Activated T-cell treated with anti-CD3 and anti-CD28 coated beads, Interleukin-2, amount 50 U/mL, for 4 hours (primary cell): ENCODE measurements at regions not wholly inside any gene's neighbourhood (a gene's known extent, or its start where the extent isn't known, plus 50 kb on each side); places are given as distances from the start of the nearest gene placed in this dataset.
"Not testable (repeated sequence)": the region's sequence is repeated elsewhere in the genome, so short reads cannot be mapped to it uniquely, and the experiment has no call there.

ENCODE experiments used
- ATAC-seq, 2 donors: fragments of 200-7000 bp; cut with Tn5 transposase; one replicate each; pipeline ENCODE4 v1.10.0; 2021
- DNase-seq: peaks from one replicate; pipeline ENCODE4 v3.0.0-alpha.2; 2020
- H3K27me3 Mint-ChIP-seq: one replicate; pipeline ENCODE4 v1.8.0; 2021; ENCODE audit warnings: low read depth, mixed read lengths
- H3K36me3 Mint-ChIP-seq: one replicate; pipeline ENCODE4 v1.8.0; 2022; ENCODE audit warnings: mixed read lengths; ENCODE audit not compliant: insufficient read depth
- H3K4me1 Mint-ChIP-seq: one replicate; pipeline ENCODE4 v1.8.0; 2021; ENCODE audit warnings: low read depth, mixed read lengths
- H3K4me3 Mint-ChIP-seq: one replicate; pipeline ENCODE4 v1.8.0; 2021; ENCODE audit warnings: mild to moderate bottlenecking, moderate library complexity, mixed read lengths
- H3K9me3 Mint-ChIP-seq: one replicate; pipeline ENCODE4 v1.8.0; 2021; ENCODE audit warnings: mixed read lengths

DNA sequence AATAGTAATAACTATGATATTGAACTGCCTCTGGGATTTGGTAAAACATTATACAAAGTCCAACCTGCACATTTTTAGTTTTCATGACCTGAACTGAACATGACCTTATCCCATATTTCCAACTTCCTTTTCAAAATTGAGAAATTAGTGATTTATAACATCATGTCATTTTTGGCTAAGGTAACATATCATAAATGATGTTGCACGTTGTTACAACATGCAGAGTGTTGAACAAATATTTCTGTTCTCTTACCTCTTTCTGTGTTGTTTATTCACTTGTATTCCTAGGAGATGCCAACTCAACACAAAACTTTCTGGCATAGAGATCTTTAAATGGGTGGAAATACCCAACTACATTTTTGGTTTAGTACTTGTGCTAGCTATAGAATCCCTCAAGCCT lies 496.0 kb downstream of the SLC6A15 start:
- no peak for DNase-seq
- H3K4me1 Mint-ChIP-seq = no peaks in the 10 kb centered on the region
- H3K9me3 Mint-ChIP-seq = no peaks in the 10 kb centered on the region
- no peaks in the 10 kb centered on the region for H3K27me3 Mint-ChIP-seq
- no peak for ATAC-seq
- no peak overlapping the region for H3K4me3 Mint-ChIP-seq
- no peaks in the 10 kb centered on the region for H3K36me3 Mint-ChIP-seq

DNA sequence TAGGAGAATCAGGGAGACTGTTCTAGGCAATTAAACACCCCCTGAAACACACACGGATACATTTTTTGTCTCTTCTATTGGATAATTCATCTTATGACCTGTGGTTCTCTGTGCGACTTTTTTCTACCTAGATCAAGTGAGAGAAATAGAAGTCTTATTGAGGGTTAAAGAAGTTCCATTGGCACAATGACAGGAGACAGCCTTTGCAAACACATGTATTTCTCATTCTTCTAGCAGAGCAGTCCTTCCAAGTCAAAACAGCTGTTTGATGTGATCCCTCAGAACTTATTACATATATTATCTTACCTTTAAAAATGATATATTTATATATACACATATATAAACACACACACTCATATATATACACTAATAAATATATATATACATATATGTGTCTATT lies 496.7 kb downstream of the SLC6A15 start:
- Mint-ChIP-seq H3K4me3 (no peak overlapping the region), H3K9me3 (no peaks in the 10 kb centered on the region), H3K4me1 (no peaks in the 10 kb centered on the region), H3K36me3 (no peaks in the 10 kb centered on the region), H3K27me3 (no peaks in the 10 kb centered on the region)
- ATAC-seq (no peak), DNase-seq (no peak)

DNA sequence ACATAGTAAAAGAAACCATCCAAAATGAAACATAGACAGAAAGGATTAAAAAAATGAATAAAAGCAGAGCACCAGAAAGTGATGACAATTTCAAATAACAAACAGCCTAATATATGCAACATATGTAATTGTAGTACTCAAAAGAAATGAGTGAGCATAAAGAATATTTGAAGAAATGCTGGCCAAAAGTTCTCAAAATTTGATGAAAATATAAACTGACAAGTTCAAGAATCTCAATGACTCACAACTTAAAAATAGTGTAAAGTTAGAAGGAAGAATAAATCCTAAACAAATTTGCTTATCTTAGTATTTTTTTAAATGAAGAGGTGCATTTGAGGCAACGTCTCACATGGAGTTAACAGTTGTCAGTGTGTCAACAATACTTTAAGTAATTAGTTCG lies 498.9 kb downstream of the SLC6A15 start:
- no peaks in the 10 kb centered on the region for H3K9me3 Mint-ChIP-seq
- no peak for ATAC-seq

DNA sequence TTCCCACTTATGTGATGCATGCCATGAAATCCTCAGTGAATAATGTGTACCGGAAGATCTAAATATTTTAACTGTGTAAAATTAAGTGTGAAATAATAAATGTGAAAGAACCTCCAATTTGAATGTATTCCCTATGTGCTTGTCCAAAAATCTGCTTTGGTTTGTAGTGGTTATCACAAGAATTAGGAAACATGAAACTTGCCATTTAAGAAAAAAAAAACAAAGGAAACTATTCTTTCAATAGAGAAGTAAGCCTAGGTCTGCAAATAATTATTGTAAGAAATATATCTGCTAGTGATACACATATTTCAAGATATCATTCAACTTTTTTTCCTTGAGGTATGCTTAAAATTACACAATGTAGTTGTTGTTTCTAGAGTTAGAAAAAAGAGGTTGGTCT lies 500.4 kb downstream of the SLC6A15 start:
- no peak for DNase-seq
- Mint-ChIP-seq H3K9me3 (no peaks in the 10 kb centered on the region), H3K4me1 (no peaks in the 10 kb centered on the region), H3K4me3 (no peak overlapping the region), H3K27me3 (no peaks in the 10 kb centered on the region), H3K36me3 (no peaks in the 10 kb centered on the region)
- ATAC-seq = no peak

More for the DNA sequence above, 498.9 kb downstream of the SLC6A15 start:
- H3K27me3 Mint-ChIP-seq = no peaks in the 10 kb centered on the region
- no peak overlapping the region for H3K4me3 Mint-ChIP-seq
- DNase-seq = no peak
- no peaks in the 10 kb centered on the region for H3K36me3 Mint-ChIP-seq
- H3K4me1 Mint-ChIP-seq = no peaks in the 10 kb centered on the region

DNA sequence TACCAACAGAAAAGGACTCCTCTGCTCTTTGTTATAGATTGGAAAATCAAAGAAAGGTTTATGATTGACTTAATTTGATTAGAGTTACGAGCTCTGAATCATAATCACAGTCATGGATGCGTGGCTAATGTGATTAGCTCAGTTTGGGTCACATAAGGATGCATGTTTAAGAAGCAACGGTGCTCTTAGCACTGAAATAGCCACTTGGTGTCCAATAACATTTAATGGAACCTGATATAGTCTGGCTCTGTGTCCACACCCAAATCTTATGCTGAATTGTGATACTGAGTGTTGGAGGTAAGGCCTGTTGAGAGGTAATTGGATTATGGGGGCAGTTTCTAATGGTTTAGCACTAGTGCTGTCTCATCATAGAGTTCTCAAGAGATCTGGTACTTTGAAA lies 501.6 kb downstream of the SLC6A15 start:
- Mint-ChIP-seq H3K27me3 (no peaks in the 10 kb centered on the region), H3K4me1 (no peaks in the 10 kb centered on the region), H3K36me3 (no peaks in the 10 kb centered on the region), H3K9me3 (no peaks in the 10 kb centered on the region), H3K4me3 (no peak overlapping the region)
- no peak for ATAC-seq
- DNase-seq = no peak

DNA sequence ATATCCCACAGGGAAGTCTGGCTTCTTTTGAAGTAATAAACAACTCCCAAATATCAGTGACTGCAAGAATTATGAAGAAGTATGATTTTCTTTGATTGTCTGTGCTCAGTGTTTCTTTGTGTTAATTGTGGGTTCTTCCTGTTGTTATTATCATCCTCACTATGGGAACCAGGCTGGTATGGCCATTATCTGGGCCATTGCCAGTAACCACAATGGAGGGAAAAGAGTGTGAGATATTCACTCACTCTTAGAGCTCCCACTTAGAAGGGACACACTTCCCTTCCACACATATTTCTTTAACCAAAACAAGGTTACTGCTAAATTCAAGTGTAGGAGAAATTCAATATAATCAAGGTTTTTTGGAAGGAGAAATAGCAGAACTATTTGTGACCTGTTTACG lies 503.7 kb downstream of the SLC6A15 start:
- Mint-ChIP-seq H3K36me3 (no peaks in the 10 kb centered on the region), H3K4me1 (no peaks in the 10 kb centered on the region), H3K4me3 (no peak overlapping the region), H3K27me3 (no peaks in the 10 kb centered on the region), H3K9me3 (peaks cover 3% of the 10 kb centered on the region)
- ATAC-seq = no peak
- no peak for DNase-seq

DNA sequence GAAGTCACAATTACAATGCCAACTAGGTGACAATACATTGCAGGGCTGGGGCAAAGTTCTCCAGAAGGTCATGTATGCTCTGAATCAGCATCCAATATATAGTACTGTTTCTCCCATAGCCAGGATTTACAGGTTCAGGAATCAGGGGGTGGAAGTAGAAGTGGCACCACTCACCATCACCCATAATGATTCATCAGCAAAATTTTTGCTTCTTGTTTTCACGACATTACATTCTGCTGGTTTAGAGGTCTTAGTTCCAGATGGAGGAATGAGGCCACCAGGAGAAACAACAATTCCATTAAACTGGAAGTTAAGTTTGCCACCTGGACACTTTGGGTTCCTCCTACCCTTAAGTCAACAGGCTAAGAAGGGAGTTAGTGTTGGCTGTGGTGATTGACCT lies 505.9 kb downstream of the SLC6A15 start:
- not testable (repeated sequence) for ATAC-seq, DNase-seq, H3K9me3 Mint-ChIP-seq, H3K36me3 Mint-ChIP-seq, H3K27me3 Mint-ChIP-seq, H3K4me3 Mint-ChIP-seq, H3K4me1 Mint-ChIP-seq

DNA sequence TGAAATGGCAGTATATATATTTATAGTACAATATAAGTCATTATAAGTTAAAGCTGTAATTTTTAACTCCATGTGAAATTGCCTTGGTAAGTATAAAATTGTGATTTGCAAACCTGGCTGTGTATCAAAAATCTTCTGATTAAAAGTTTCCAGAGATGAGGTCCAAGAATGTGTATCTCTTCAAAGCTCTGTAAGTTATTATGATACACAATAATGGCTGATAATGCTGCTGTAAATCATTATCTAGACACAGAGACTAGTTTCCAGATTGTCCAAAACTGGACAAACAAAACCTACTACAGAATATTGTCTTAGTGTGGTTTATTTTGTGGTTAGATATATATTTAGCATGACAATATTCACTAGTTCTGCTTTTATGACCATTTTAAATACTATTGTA lies 514.8 kb downstream of the SLC6A15 start:
- no peak for ATAC-seq
- no peaks in the 10 kb centered on the region for H3K9me3 Mint-ChIP-seq
- no peak for DNase-seq
- H3K36me3 Mint-ChIP-seq = no peaks in the 10 kb centered on the region
- H3K27me3 Mint-ChIP-seq = no peaks in the 10 kb centered on the region
- no peak overlapping the region for H3K4me3 Mint-ChIP-seq
- H3K4me1 Mint-ChIP-seq = no peaks in the 10 kb centered on the region

DNA sequence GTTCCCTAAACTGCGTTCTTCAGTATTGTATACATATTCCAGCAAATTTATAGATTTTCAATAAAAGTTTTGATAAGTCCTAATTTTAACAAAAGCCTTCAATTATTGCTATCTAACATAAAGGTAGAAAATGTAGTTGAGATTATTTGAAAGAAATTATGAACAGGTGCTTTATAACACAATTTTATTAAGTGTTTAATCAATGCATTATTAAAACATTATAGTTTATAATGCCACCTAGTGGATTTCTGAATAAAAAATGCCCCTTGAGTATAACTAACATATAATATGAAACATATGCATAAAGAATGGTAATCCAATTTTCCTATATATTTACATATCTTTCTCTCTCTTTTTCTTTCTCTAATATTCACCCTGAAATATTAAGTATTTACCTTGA lies 515.3 kb downstream of the SLC6A15 start:
- Mint-ChIP-seq H3K4me3 (no peak overlapping the region), H3K27me3 (no peaks in the 10 kb centered on the region)
- no peak for DNase-seq

DNA sequence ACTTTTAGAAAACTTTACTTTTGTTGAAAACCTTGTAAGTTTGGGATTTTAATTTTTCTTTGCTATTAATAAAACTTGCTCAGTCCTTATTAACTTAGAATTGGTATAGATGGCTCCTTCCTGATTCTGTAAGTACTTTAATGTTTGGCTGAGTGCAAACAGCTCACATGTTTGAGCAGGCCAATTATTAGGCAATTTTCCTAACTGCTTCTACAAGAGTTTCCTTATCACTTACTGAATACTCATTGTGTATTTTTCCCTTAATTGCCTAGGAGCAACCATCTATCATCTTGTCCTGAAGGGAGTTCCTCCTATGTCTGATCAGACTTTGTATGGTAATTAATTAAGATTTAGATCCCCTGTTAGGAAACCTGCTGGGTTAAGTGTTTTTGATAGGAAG lies 521.4 kb downstream of the SLC6A15 start:
- not testable (repeated sequence) for H3K36me3 Mint-ChIP-seq, H3K4me1 Mint-ChIP-seq, H3K4me3 Mint-ChIP-seq, H3K9me3 Mint-ChIP-seq, DNase-seq, ATAC-seq, H3K27me3 Mint-ChIP-seq

More for the DNA sequence above, 515.3 kb downstream of the SLC6A15 start:
- ATAC-seq = no peak
- Mint-ChIP-seq H3K36me3 (no peaks in the 10 kb centered on the region), H3K9me3 (no peaks in the 10 kb centered on the region), H3K4me1 (no peaks in the 10 kb centered on the region)

DNA sequence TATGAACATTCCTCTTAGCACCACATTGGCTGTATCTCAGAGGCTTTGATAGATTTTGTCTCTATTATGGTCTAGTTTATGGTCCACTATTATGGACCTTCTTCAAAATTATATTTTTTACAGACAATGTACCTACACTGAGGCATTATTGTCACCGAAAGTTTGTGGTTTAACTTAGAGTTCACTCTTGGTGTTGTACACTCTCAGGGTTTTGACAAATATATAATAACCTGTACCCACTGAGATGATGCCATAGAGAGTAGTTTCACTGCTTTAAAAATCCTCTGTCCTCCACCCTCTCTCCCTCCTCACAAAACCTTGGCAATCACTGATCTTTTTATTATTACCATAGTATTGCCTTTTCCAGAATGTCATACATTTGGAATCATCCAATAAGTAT lies 528.2 kb downstream of the SLC6A15 start:
- no peaks in the 10 kb centered on the region for H3K27me3 Mint-ChIP-seq
- H3K4me3 Mint-ChIP-seq = no peak overlapping the region
- no peaks in the 10 kb centered on the region for H3K36me3 Mint-ChIP-seq
- DNase-seq (no peak), ATAC-seq (no peak)
- H3K9me3 Mint-ChIP-seq = peaks cover 15% of the 10 kb centered on the region
- no peaks in the 10 kb centered on the region for H3K4me1 Mint-ChIP-seq

DNA sequence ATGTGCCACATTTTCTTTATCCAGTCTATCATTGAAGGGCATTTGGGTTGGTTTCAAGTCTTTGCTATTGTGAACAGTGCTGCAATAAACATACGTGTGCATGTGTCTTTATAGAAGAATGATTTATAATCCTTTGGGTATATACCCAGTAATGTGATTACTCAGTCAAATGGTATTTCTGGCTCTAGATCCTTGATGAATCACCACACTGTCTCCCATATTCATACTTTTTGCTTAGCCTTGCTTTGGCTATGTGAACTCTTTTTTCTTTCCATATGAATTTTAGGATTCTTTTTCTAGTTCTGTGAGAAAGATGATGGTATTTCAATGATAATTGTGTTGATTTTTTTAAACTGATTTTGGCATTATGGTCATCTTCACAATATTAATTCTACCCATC lies 530.1 kb downstream of the SLC6A15 start:
- H3K9me3 Mint-ChIP-seq = peaks cover 15% of the 10 kb centered on the region
- not testable (repeated sequence) for H3K4me3 Mint-ChIP-seq, H3K27me3 Mint-ChIP-seq, ATAC-seq, DNase-seq, H3K36me3 Mint-ChIP-seq, H3K4me1 Mint-ChIP-seq

DNA sequence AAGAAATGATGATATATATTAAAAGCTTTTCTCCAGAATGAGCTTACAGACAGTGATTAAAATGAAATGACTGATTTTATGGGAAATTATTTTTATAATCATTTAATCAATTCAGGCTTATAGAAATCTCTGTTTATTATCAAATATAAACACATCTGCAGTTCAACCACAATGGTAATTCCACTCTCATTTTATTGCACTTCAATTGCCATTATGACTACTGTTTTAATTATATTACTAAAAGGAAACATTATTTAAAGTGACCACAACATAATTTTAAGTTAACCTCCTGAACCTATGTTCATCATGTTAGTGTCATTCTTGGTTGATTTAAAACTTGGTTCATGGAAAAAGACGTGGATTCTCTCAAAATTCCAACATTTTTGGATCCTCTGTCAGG lies 536.3 kb downstream of the SLC6A15 start:
- DNase-seq (no peak), ATAC-seq (no peak)
- Mint-ChIP-seq H3K27me3 (no peaks in the 10 kb centered on the region), H3K4me1 (no peaks in the 10 kb centered on the region), H3K36me3 (no peaks in the 10 kb centered on the region), H3K9me3 (peaks cover 3% of the 10 kb centered on the region), H3K4me3 (no peak overlapping the region)

DNA sequence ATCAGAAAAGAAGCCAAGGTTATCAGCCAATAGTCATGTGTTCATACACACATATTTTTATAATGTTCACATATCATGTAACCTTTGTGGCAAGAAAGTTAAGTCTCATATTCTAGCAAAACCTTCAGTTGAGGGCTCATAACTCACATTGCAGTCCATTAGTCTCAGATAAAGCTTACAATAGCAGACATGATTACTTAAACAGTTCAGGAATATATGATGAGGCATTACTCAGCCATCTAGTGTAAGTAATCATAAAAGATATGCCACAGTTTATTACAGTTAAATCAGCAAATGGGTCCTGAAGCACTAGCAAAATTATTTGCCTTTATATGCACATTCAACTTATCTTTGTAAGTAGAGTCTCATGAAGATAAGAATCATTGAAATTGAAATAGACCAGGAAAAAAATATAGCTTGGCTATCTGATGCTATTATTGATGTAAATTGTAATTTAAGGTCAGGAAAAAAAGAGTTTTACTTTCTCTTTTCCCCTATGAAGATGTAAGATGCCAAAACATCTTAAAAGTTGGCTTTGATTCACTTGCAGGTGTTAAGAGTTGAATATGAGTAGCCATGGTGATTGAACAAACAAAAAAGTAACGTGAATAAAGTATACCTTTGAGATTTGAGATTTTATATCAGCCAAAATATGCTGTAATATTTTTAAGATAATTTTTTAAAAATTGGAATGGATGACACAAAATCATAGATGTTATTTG lies 537.0 kb downstream of the SLC6A15 start:
- Mint-ChIP-seq H3K4me1 (no peaks in the 10 kb centered on the region), H3K4me3 (no peak overlapping the region), H3K9me3 (peaks cover 3% of the 10 kb centered on the region), H3K36me3 (no peaks in the 10 kb centered on the region), H3K27me3 (no peaks in the 10 kb centered on the region)
- DNase-seq (no peak), ATAC-seq (no peak)

DNA sequence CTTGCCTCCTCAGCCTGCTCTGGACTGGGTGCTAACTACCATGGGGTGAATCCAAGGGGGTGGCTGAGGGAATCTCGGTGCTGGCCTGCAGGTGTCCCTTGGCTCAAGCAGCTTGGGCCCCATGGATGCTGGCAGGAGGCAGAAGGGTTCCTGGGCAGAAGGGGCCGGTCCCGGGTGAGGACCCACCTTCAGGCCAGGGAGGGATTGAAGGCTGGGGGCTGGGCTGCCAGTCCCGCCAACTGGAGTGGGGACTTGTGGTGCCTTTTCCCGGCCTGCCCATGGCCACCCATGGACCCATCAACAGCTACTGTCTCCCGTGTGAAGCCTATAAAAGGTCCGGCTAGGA lies 550.1 kb downstream of the SLC6A15 start:
- Mint-ChIP-seq H3K4me3 (no peak overlapping the region), H3K36me3 (no peaks in the 10 kb centered on the region), H3K27me3 (no peaks in the 10 kb centered on the region), H3K9me3 (peaks cover 4% of the 10 kb centered on the region), H3K4me1 (no peaks in the 10 kb centered on the region)
- DNase-seq = no peak
- ATAC-seq = peak in 1 of 2 donors; percentile 18
